SU-DHL-6 (cell line): ENCODE measurements at regions not wholly inside any gene's neighbourhood (a gene's known extent, or its start where the extent isn't known, plus 50 kb on each side); places are given as distances from the start of the nearest gene placed in this dataset.

Experiments used
- EZH2phosphoT487 ChIP-seq: fragments of 200-600 bp; sonication (generic), shearing (Covaris generic); conservative IDR thresholded peaks from 2 replicates; pipeline ENCODE4 v1.6.1; 2018; ENCODE audit warnings: mild to moderate bottlenecking, antibody characterized with exemption, low read length, moderate library complexity, mixed read lengths
- TF ChIP-seq, protein P1 (sequence below): fragments of 200-600 bp; sonication (generic); IDR thresholded peaks from one replicate; pipeline ENCODE4 v1.5.1; 2017; ENCODE audit warnings: antibody characterized with exemption, mild to moderate bottlenecking, low read length, moderate library complexity; ENCODE audit not compliant: insufficient read depth, poor library complexity, severe bottlenecking

DNA sequence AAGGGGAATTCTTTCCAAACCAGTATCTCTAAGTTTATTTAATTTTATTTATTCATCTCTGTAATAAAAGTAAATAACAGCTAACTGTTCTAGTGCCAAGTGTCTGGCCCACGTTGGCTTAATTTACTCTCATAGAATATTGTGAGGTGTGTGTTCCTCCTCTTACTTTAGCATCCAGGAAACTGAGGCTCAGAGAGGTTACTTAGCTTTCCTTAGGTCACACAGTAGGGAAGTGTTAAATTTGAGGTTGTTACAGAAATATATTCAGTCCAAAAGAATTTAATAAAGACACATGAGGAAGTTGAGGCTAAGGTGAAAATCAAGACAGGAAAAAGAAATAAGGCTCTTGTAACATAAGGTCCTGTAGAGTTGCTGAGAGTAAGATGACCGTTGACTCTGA is 84.4 kb upstream of the MRPS22 start:
- TF ChIP-seq, protein P1, sequence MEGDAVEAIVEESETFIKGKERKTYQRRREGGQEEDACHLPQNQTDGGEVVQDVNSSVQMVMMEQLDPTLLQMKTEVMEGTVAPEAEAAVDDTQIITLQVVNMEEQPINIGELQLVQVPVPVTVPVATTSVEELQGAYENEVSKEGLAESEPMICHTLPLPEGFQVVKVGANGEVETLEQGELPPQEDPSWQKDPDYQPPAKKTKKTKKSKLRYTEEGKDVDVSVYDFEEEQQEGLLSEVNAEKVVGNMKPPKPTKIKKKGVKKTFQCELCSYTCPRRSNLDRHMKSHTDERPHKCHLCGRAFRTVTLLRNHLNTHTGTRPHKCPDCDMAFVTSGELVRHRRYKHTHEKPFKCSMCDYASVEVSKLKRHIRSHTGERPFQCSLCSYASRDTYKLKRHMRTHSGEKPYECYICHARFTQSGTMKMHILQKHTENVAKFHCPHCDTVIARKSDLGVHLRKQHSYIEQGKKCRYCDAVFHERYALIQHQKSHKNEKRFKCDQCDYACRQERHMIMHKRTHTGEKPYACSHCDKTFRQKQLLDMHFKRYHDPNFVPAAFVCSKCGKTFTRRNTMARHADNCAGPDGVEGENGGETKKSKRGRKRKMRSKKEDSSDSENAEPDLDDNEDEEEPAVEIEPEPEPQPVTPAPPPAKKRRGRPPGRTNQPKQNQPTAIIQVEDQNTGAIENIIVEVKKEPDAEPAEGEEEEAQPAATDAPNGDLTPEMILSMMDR = no peak
- TF ChIP-seq EZH2phosphoT487 = no peak
